Activated CD8-positive, alpha-beta T cell treated with anti-CD3 and anti-CD28 coated beads, Interleukin-2, amount 10 ng/mL, durations not matched to agents 7 days and 5 days (primary cell): ENCODE measurements at regions not wholly inside any gene's neighbourhood (a gene's known extent, or its start where the extent isn't known, plus 50 kb on each side); places are given as distances from the start of the nearest gene placed in this dataset.
"Not testable (repeated sequence)": the region's sequence is repeated elsewhere in the genome, so short reads cannot be mapped to it uniquely, and the experiment has no call there.

ENCODE experiments used
- ATAC-seq: fragments of 150-1000 bp; cut with Tn5 transposase; one replicate; pipeline ENCODE4 v1.10.0; 2021; ENCODE audit warnings: moderate library complexity
- CTCF ChIA-PET: fragments of 350-600 bp; sonication (Branson Sonifier 250); formaldehyde crosslinking; loops from one replicate; lab custom pipeline; 2021; ENCODE audit warnings: antibody characterized with exemption; lab: Charles Lee
- POLR2A ChIA-PET: fragments of 350-600 bp; sonication (Branson Sonifier 250); formaldehyde crosslinking; loops from one replicate; lab custom pipeline; 2021; ENCODE audit warnings: antibody characterized with exemption; lab: Charles Lee
- DNase-seq: peaks from one replicate; pipeline ENCODE4 v3.0.0-alpha.2; 2020
- H3K27ac Mint-ChIP-seq: one replicate; pipeline ENCODE4 v1.8.0; 2021; ENCODE audit warnings: mild to moderate bottlenecking, mixed read lengths
- H3K27me3 Mint-ChIP-seq: one replicate; pipeline ENCODE4 v1.8.0; 2021; ENCODE audit warnings: low read depth, mixed read lengths
- H3K36me3 Mint-ChIP-seq: one replicate; pipeline ENCODE4 v1.8.0; 2021; ENCODE audit warnings: low read depth, mixed read lengths
- H3K4me1 Mint-ChIP-seq: one replicate; pipeline ENCODE4 v1.8.0; 2021; ENCODE audit warnings: low read depth, mixed read lengths
- H3K4me3 Mint-ChIP-seq: one replicate; pipeline ENCODE4 v1.8.0; 2021; ENCODE audit warnings: mild to moderate bottlenecking, mixed read lengths
- H3K9me3 Mint-ChIP-seq: one replicate; pipeline ENCODE4 v1.8.0; 2022; ENCODE audit warnings: mixed read lengths; ENCODE audit not compliant: insufficient read depth

DNA sequence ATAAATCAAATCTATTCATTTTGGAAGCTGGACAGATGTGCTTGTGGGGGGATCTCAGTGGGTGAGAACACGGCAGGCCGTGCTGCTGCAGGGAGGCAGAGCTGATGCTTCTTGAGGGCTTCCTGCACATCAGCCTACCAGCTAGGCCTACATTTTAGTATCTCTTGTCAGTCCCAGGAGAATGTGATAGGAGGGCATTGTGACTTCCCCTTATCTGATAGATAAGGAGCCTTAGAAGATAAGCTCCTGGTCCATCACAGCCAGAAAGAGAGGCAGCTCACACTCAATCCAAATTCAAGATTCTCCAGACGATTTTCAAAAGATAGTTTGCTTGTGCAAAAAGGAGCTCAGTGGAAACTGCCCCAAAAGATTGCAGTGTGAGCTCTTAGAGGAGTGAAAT is 89.0 kb downstream of the SHANK2 start:
- no peaks in the 10 kb centered on the region for H3K4me1 Mint-ChIP-seq

DNA sequence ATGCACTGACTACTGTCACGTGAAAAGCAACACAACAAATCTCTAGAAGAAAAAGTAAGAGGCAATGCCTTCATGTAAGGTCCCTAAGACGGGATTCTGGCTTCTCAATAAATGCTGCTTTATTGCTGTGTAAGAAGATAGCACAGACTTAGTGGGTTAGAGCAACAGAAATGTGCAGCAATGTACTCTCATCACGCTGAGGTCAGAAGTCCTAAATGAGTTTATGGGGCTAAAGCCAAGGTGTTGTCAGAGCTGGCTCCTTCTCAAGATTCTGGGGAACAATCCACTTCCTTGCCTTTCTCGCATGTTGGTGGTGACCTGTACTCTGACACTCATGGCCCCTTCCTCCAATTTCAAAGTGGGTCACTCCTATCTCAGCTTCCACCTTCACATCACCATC is 93.4 kb downstream of the SHANK2 start:
- Mint-ChIP-seq H3K9me3 (no peaks in the 10 kb centered on the region), H3K36me3 (no peaks in the 10 kb centered on the region), H3K27ac (no peak overlapping the region), H3K4me1 (no peaks in the 10 kb centered on the region), H3K4me3 (no peak overlapping the region), H3K27me3 (no peaks in the 10 kb centered on the region)
- no peak for ATAC-seq
- ChIA-PET POLR2A (no interaction called here), CTCF (no interaction called here)
- DNase-seq: no peak

More for the DNA sequence above, 89.0 kb downstream of the SHANK2 start:
- CTCF ChIA-PET: no interaction called here
- no peaks in the 10 kb centered on the region for H3K9me3 Mint-ChIP-seq
- DNase-seq (no peak), ATAC-seq (no peak)
- no peak overlapping the region for H3K4me3 Mint-ChIP-seq
- POLR2A ChIA-PET: no interaction called here
- H3K27me3 Mint-ChIP-seq: no peaks in the 10 kb centered on the region
- H3K27ac Mint-ChIP-seq: no peak overlapping the region
- H3K36me3 Mint-ChIP-seq: no peaks in the 10 kb centered on the region

DNA sequence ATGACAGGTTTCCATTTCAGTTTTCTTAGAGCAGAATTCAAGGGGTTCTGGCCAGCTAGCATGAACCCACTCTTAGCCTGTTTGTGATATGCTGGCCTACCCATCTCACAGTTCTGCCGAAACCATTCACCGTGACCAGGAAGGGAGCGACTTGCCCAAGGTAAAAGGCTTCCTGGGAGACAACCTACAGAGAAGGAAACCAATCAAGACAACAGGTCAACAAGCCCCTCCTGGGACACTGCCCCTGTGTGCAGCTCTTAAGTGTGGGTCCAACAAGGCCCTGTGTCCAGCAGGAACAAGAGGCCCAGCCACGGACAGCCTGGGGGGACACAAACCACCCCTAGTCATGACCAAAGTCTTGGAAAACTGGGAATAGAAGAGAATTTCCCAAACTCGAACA is 94.7 kb downstream of the SHANK2 start:
- H3K36me3 Mint-ChIP-seq, CTCF ChIA-PET, ATAC-seq: not testable (repeated sequence)

DNA sequence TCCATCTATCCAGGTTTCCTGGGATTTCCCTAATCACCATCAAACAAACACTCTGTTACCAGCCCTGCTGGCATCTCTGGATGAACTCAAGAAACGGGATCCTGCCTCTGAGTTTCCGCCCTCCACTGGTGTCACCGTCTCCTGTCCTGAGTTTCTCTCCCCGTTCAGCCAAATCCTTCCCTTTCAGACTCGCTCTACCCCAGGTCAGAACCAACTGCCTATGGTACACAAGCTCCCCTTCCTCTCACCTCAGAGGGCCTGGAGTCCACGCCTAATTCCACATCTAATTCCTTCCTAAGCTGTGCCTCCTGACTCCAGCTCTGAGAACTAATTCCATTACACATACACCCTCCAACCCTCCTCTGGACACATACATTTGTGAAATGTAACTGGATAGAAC is 96.1 kb downstream of the SHANK2 start:
- Mint-ChIP-seq H3K4me3 (no peak overlapping the region), H3K36me3 (no peaks in the 10 kb centered on the region), H3K27ac (no peak overlapping the region), H3K4me1 (no peaks in the 10 kb centered on the region), H3K9me3 (no peaks in the 10 kb centered on the region), H3K27me3 (peaks cover 8% of the 10 kb centered on the region)
- ChIA-PET POLR2A (no interaction called here), CTCF (no interaction called here)
- ATAC-seq (no peak), DNase-seq (no peak)

More for the DNA sequence above, 94.7 kb downstream of the SHANK2 start:
- H3K27me3 Mint-ChIP-seq, H3K9me3 Mint-ChIP-seq, DNase-seq, H3K4me1 Mint-ChIP-seq, H3K4me3 Mint-ChIP-seq, H3K27ac Mint-ChIP-seq, POLR2A ChIA-PET: not testable (repeated sequence)

DNA sequence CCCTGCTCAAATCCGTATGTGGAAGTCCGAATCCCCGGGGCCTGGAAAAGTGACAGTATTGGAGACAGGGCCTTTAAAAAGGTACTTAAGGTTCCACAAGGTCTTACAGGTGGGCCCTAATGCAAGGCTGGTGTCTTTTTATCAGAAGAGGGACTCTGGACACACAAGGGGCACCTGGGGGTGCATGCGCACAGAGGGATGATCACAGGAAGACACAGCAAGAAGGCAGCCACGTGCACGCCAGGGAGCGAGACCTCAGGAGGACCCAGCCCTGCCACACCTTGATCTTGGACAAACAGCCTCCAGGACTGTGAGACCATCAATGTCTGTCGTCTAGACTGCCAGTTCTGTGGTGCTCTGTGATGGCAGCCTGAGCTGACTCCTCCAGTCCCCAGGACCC is 96.5 kb downstream of the SHANK2 start:
- Mint-ChIP-seq H3K4me1 (no peaks in the 10 kb centered on the region), H3K4me3 (no peak overlapping the region), H3K36me3 (no peaks in the 10 kb centered on the region), H3K9me3 (no peaks in the 10 kb centered on the region), H3K27ac (no peak overlapping the region), H3K27me3 (peaks cover 8% of the 10 kb centered on the region)
- ATAC-seq (no peak), DNase-seq (no peak)
- ChIA-PET CTCF (no interaction called here), POLR2A (no interaction called here)

DNA sequence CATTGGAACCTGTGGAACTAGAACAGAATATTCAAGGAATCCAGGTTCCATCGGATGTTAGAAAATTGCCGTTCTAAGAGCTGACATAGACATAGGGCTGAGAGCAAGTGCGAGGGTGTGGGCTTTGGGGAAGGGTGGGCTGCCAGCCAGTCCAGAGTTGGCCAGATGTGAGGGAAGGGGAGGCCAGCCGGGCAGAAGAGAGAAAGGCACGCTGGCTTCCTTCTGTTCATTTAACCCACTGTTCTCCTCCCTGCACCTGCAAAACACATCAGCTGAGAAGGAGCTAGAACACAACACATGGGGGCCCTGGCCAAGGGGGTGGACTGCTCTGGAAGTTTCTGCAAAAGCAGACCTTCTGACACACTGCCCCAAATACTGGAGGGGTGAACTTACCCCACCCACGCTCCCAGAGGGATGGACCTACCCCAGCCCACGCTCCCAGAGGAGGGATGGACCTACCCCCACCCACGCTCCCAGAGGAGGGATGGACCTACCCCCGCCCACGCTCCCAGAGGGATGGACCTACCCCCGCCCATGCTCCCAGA is 98.0 kb downstream of the SHANK2 start:
- H3K4me3 Mint-ChIP-seq: no peak overlapping the region

DNA sequence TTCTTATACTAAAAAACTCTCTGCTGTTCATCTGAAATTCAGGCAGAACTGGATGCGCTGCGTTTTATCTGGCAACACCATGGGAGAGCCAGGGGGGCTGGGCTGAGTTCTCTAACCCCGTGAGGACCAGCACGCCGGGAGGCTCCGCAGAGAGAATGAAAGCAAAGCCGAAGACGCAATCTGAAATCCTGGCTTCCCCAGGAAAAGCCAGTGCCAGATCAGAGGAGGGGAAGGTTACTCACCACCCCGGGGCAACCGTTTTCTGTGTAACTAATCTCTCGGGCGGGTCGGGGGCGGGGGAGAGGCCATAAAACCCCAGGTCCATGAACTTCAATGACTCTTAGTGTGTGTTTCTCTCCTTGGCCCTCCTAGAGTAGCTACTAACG is 99.4 kb downstream of the SHANK2 start:
- Mint-ChIP-seq H3K36me3 (no peaks in the 10 kb centered on the region), H3K4me1 (no peaks in the 10 kb centered on the region), H3K4me3 (no peak overlapping the region), H3K9me3 (no peaks in the 10 kb centered on the region), H3K27ac (no peak overlapping the region), H3K27me3 (peaks cover 8% of the 10 kb centered on the region)
- no peak for DNase-seq
- POLR2A ChIA-PET: no interaction called here
- CTCF ChIA-PET: no interaction called here
- no peak for ATAC-seq

More for the DNA sequence above, 98.0 kb downstream of the SHANK2 start:
- ATAC-seq (no peak), DNase-seq (no peak)
- CTCF ChIA-PET: no interaction called here
- H3K9me3 Mint-ChIP-seq: no peaks in the 10 kb centered on the region
- H3K27ac Mint-ChIP-seq: no peak overlapping the region
- H3K4me1 Mint-ChIP-seq: no peaks in the 10 kb centered on the region
- H3K36me3 Mint-ChIP-seq: no peaks in the 10 kb centered on the region
- H3K27me3 Mint-ChIP-seq: peaks cover 8% of the 10 kb centered on the region
- POLR2A ChIA-PET: no interaction called here

DNA sequence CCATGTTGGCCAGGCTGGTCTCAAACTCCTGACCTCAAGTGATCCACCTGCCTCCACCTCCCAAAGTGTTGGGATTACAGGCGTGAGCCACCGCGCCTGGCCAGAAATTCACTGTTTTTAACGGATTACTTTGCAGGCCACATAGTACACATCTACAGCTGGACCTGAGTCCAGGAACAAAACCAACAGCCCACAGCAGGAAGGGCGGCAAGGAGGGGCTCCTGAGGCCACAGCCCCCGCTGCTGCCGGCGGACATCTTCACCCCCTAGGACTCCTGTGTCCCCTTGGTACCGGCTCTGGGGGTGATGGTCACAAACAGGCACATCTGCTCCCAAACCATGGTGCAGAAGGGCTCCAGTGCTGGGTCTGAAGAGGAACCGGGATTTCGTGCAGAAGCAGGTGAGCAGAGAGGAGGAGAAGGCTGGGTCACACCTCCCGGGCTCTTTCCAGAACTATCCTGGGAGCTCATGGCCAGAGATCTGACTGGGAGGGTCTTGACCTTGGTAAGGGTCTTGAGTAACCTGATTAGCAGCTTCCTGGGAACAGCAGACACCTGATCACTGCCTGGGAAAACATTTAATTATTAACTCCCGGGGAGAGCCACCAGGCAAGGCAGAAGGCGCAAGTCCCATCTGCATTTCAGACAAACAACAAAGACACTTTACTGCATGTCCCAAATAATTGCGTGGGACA is 99.9 kb downstream of the SHANK2 start:
- DNase-seq, H3K36me3 Mint-ChIP-seq, H3K4me1 Mint-ChIP-seq, H3K27ac Mint-ChIP-seq, ATAC-seq, POLR2A ChIA-PET, H3K9me3 Mint-ChIP-seq, H3K4me3 Mint-ChIP-seq, H3K27me3 Mint-ChIP-seq, CTCF ChIA-PET: not testable (repeated sequence)

DNA sequence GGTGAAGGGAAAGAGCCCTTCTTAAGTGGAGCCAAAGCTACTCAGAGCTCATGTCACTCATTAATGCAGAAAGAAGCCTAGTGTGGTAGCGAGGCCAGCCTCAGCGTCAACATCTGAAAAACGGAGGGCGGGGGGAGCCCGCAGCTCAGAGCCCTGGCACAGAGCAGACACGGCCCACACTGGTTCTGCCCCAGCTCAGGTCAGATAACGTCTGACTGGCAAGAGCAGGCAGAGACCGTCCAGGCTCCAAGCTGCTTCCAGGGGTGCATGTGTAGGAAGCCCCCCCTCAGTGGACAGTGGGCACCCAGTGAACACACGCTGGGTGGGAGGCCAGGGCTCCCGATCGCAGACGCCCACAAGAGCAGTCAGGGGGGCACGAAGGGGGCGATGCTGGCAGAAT is 100.8 kb downstream of the SHANK2 start:
- Mint-ChIP-seq H3K9me3 (no peaks in the 10 kb centered on the region), H3K27me3 (peaks cover 8% of the 10 kb centered on the region), H3K4me3 (no peak overlapping the region), H3K36me3 (no peaks in the 10 kb centered on the region), H3K27ac (no peak overlapping the region), H3K4me1 (no peaks in the 10 kb centered on the region)
- POLR2A ChIA-PET: no interaction called here
- CTCF ChIA-PET: no interaction called here
- DNase-seq (no peak), ATAC-seq (no peak)

DNA sequence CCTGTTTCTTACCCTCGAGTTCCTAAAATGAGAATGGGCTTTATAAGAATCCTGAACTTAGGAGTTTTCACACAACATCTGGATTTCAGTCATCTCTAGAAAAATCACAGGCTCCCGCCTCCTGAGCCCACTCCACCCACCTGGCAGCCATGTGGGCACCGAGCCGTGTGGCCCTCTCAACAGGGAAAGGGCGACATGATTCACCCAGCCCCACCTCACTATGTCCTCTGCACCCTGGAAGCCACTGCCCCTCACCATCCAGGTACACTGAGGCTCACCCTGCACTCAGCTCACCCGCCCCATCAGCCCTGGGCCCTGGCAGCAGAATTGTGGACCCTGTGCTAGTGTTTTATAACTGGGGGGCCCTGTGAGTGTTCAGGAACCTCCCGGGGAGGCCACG is 101.5 kb downstream of the SHANK2 start:
- CTCF ChIA-PET: no interaction called here
- no peaks in the 10 kb centered on the region for H3K9me3 Mint-ChIP-seq
- DNase-seq (no peak), ATAC-seq (no peak)
- peaks cover 8% of the 10 kb centered on the region for H3K27me3 Mint-ChIP-seq
- H3K4me1 Mint-ChIP-seq: no peaks in the 10 kb centered on the region
- no peak overlapping the region for H3K27ac Mint-ChIP-seq
- no peaks in the 10 kb centered on the region for H3K36me3 Mint-ChIP-seq
- POLR2A ChIA-PET: no interaction called here
- no peak overlapping the region for H3K4me3 Mint-ChIP-seq

DNA sequence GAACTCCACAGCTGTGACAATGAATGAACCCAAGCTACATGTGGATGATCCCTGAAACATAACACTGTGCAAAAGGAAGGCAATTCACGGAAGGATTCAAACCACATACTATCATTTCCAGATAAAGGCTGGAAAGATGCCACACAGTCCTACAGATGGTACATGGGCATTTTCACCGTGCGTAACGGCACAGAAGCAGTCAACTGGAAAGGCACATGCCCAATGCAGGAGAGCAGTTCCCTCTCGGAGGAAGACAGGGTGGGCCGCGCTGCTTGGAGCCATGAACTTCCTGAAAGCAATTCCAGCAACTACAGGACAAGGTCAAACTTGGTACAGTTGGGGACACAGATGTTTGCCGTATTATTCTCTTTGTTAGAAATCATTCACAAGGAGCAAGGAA is 103.7 kb downstream of the SHANK2 start:
- Mint-ChIP-seq H3K4me1 (no peaks in the 10 kb centered on the region), H3K27me3 (peaks cover 8% of the 10 kb centered on the region), H3K36me3 (no peaks in the 10 kb centered on the region), H3K9me3 (no peaks in the 10 kb centered on the region), H3K4me3 (no peak overlapping the region), H3K27ac (no peak overlapping the region)
- DNase-seq (no peak), ATAC-seq (no peak)
- ChIA-PET POLR2A (no interaction called here), CTCF (no interaction called here)

DNA sequence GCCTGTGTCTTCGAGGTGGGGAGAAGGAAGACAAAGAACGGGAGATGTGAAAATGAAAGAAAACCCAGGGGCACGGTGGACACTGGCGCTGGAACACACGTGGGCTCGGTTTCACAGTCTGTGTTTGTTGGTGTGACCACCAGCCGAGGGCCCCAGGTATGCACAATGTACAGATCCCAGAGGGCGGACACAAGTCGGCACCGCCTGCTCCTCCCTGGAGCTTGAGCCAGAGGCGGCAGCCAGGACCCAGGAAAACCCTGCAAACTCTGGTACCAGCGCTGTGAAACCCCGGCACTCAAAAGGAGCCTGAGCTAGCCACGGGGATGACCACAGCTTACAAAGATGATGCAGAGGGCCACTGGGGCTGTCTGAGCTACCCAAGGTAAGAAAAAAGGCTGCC is 105.0 kb downstream of the SHANK2 start:
- Mint-ChIP-seq H3K27me3 (no peaks in the 10 kb centered on the region), H3K36me3 (no peaks in the 10 kb centered on the region), H3K9me3 (no peaks in the 10 kb centered on the region), H3K4me1 (no peaks in the 10 kb centered on the region), H3K4me3 (no peak overlapping the region), H3K27ac (no peak overlapping the region)
- no peak for ATAC-seq
- ChIA-PET CTCF (no interaction called here), POLR2A (no interaction called here)
- DNase-seq: no peak

DNA sequence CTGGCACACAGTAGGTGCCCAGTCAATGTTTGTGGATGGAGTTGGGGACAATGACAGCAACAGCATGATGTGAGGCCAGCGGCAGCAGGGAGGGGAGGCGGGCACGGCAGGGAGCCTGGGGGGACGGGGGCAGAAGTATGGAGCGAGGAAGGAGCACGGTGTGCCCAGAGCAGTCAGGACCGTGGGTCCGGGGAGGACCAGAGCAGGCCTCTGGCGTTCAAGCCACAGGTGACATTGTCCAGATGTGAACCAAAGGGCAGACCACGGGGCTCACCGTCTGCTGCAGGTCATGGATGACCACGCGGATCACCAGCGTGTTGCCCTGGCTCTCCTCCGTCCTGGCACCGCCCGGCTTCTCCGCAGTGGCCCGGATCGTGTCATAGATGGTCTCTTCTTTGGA is 105.5 kb downstream of the SHANK2 start:
- Mint-ChIP-seq H3K4me3 (no peak overlapping the region), H3K9me3 (no peaks in the 10 kb centered on the region), H3K27me3 (no peaks in the 10 kb centered on the region), H3K27ac (no peak overlapping the region), H3K4me1 (no peaks in the 10 kb centered on the region), H3K36me3 (no peaks in the 10 kb centered on the region)
- ChIA-PET CTCF (no interaction called here), POLR2A (no interaction called here)
- ATAC-seq (no peak), DNase-seq (no peak)
